Vagina (tissue), 2 donors: ENCODE measurements at regions not wholly inside any gene's neighbourhood (a gene's known extent, or its start where the extent isn't known, plus 50 kb on each side); places are given as distances from the start of the nearest gene placed in this dataset.

Experiments used
- CTCF ChIP-seq, 3 experiments: fragments of 450-650 bp in 2 of 3; fragments of 200-600 bp in 1 of 3; sonication (generic) in 1 of 3; IDR thresholded peaks; one replicate each; pipeline ENCODE4 v1.5.1; 2017 to 2019; ENCODE audit warnings: antibody characterized with exemption in 3 of 3, mild to moderate bottlenecking in 2 of 3, moderate library complexity in 2 of 3
- POLR2A ChIP-seq, 2 donors: fragments of 450-650 bp; IDR thresholded peaks; one replicate each; pipeline ENCODE4 v1.6.1; 2017; ENCODE audit warnings: antibody characterized with exemption in 2 of 2, mild to moderate bottlenecking in 2 of 2, moderate library complexity in 2 of 2

DNA sequence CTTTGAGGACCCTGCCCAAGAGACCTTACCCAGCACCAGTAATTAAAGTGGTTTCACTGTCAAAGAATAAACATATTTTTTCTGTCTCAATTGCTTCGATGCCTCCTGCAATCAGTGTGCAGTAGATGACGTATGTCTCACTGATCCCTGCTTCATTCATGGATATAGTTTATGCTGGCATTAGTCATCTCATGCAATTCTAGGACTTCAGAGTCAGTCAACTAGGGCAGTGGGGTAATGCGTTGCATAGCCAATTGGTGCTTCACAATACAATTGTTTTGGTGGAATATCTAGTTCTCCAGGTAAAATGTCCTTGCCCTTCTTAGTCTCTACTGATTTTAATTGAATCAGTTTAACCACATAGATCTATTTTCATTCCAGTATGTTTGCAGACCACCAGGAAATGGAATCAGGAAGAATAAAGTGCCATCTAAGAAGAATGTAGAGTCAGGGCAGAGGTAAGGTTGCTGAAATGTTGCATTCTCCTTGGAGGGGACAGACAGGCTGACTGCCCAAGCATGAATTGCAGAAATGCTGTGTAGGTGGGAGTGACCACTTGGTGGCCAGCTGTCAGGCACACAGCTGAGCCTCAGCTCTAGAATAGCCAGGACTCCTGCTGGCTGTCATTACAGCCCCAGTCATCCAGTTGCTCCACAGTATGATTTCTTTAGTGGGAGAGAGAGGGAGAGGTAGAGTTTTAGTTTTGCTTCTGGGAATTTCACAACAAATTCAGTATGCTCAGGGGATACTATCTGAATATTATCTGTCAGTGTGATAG lies 73.5 kb upstream of the MEGF10 start:
- TF ChIP-seq CTCF (IDR thresholded peaks at IDR 0.05) (no peak), POLR2A (IDR thresholded peaks at IDR 0.05) (no peak)
